GM18508 (cell line): ENCODE measurements at regions not wholly inside any gene's neighbourhood (a gene's known extent, or its start where the extent isn't known, plus 50 kb on each side); places are given as distances from the start of the nearest gene placed in this dataset.

ENCODE experiments used
- ATAC-seq: cut with Tn5 transposase; IDR thresholded peaks from one replicate; pipeline ENCODE4 v1.9.1; 2021; ENCODE audit warnings: moderate number of reproducible peaks; ENCODE audit not compliant: insufficient read depth, unreplicated experiment

GRCh38 chr13:103394618-103395017, 328.4 kb upstream of the SLC10A2 start:
- no peak for ATAC-seq

GRCh38 chr13:103391936-103392335, 325.7 kb upstream of the SLC10A2 start:
- ATAC-seq: no peak

GRCh38 chr13:103388839-103389238, 322.6 kb upstream of the SLC10A2 start:
- no peak for ATAC-seq

DNA sequence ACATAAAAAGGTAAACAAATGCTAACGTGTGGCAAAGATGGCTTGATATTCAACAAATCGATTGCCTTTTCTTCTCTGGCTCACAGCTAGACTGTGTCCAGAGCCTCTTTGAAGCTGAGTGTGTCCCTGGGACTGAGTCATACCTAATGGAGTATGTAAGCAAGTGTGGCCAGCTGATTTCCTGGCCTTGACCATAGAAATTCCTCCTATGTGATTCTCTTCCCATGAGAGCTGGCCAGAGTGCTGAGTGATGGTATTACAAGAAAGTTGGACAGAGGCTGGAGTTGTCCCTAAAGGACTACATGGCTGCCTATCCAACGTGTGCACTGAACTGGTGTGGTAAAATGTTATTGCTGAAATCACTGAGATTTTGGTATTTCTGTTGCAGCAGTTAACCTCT, 320.1 kb upstream of the SLC10A2 start:
- no peak for ATAC-seq

GRCh38 chr13:103373916-103374315, 307.7 kb upstream of the SLC10A2 start:
- ATAC-seq: no peak

DNA sequence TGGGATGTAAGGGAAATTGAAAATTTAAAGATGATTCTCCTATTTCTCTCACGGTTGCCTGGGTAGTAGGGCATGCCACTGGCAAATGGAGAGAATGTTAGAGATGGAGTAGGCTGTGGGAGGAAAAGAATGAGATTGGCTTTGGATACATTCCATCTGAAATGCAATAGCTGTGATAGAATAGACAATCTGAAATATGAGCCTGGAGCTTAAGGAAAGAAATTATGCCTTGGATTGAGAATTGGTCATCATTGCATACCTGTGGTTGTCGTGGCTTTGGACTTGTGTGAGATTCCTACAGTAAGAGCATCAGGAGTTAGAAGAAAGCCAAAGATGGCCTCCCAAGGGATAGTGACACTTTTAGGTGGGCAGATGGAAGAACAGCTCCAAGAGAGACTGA, 305.1 kb upstream of the SLC10A2 start:
- ATAC-seq: no peak

DNA sequence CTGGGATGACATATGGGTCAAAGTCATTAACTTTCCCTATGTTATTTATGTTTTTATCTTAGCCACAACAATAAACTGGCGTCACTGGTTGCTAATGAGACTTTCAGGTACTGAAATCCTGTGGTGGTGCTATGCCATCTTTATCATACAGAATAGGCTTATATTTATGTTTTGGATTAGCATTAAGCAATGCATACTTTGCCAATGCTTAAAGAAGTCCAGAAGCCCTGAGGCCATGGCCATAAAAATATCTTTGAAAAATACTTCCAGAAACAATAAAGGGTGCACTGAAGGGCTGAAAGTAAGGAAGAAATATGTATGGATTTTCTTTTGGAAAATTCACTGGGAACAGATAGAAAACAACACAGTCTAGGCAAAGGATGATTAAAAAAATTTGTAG, 304.6 kb upstream of the SLC10A2 start:
- ATAC-seq: no peak

GRCh38 chr13:103358255-103358932, 292.2 kb upstream of the SLC10A2 start:
- ATAC-seq: no peak

DNA sequence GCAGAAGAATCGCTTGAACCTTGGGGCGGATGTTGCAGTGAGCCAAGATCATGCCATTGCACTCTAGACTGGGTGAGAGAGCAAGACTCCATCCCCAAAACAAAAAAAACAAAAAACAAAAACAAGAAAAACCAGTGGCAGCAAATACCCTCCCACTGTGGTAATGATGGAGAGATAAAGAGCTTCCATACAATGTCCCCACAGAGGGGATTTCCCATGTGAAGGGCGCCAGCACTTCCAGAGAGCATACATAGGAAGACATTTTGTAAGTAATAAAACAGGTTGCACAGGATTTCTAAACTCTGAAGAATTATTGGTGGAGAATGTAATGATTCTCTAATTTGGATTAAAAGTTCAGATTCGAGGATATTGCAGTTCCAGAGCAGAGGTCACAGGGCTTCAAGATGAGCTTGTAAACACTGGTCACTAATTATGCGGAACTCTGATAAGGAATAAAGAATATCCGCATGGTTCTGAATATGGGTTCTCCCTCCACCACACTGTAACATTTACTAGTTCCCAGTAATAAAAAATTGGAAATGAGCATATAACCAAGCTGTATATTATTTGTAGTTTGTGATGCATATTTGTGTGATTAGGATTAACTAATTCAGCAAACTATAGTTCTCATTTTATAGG, 290.1 kb upstream of the SLC10A2 start:
- no peak for ATAC-seq

- ATAC-seq: no peak
Measured at GRCh38 chr13:103354171-103354570, 288.0 kb upstream of the SLC10A2 start.

GRCh38 chr13:103351035-103351828, 285.0 kb upstream of the SLC10A2 start:
- no peak for ATAC-seq

DNA sequence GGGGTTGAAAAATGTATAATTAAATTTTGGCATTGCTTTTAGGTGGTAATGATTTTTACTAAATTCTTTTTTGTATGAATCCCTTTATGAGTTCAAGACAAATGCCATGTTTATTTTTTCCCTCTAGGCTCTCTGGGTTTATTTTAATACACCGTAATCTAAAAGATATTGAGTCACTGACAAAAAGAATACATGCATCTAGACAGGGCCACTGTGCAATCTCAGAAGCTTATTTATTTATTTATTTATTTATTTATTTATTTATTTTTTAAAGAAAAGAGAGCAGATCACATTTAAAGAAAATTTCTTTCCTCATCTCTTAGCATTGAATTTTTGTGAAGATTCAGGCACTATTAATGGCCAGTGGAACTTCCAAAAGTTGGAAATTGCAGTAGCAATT, 283.9 kb upstream of the SLC10A2 start:
- ATAC-seq: no peak

GRCh38 chr13:103349211-103349980, 283.2 kb upstream of the SLC10A2 start:
- ATAC-seq: no peak

GRCh38 chr13:103335241-103335640, 269.0 kb upstream of the SLC10A2 start:
- no peak for ATAC-seq

- no peak for ATAC-seq
Measured at GRCh38 chr13:103331924-103332323, 265.7 kb upstream of the SLC10A2 start.

GRCh38 chr13:103328899-103329298, 262.7 kb upstream of the SLC10A2 start:
- no peak for ATAC-seq

DNA sequence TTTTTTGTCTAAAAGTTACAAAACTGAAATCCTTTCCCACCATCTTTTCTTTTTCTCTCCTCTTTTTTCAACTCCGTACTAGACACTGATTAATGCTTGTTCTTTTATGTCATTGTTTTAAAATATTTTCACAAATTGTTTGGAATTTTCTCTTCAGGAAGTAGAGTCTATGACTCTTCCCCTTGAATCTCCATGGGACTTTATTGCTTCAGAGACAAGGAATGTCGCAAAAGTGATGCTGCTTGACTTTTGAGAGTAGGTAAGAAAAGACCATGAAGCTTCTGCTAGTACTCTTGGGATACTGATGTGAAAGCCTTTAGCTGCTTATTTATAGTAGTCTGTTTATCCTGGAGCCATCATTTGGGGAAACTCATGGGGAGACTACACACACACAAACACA, 260.1 kb upstream of the SLC10A2 start:
- no peak for ATAC-seq

DNA sequence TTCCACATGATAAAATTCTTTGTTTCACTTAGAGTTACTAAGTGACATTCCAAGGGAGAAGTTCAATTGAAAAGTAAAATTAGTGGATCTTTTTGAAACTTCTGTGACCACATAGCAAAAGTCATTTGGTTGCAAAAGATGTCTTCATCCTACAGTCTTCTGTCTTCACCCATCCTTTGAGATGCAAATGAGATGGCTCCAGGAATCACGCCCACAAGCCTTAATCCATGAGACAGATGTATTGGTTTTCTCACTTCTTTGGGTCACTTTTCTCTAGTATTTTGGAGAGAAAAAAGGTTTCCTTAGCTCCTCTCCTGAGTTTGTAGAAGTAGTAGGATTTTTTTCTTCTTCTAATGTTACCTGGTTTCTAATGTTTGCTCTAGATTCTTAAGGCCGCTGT, 259.5 kb upstream of the SLC10A2 start:
- ATAC-seq: no peak

DNA sequence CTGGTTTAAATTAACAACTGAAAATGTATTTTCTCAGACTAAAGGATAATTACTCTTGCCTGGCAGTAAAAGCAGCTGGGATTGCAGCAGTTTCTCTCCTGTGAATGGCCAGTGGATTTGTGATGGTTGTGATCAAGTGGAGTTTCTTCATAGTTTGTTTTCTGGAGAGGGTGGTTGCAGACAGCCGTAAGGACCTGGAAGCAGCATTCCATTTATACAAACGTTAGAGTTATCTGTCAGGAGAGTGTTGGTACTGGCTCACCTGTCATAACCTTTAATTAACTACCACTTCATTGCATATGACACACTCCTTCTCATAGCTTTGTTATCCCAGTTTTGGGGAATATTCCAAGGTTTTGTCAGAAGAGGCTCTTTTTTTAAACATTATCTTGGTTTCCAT, 258.4 kb upstream of the SLC10A2 start:
- ATAC-seq: no peak

GRCh38 chr13:103315711-103316110, 249.5 kb upstream of the SLC10A2 start:
- ATAC-seq: no peak

DNA sequence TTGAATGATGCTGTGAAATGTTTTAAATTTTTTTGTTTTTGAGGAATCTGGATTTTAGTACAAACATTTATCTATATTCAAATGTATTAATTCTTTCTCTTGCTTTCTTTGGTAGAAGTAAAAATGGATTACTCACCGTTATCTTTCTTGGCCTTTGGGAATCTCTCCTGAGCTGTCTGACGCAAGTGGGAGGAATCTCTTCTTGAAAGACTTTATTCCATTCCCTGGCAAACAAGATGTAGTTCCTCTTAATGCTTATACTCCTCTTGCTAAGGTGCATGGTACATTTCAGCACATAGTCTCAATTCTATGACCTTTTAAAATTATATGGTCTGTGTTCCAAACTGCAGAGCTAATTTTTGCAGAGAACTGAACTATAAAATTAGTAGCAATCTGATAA, 246.2 kb upstream of the SLC10A2 start:
- no peak for ATAC-seq
